Astrocyte of the cerebellum (primary cell): ENCODE measurements at regions not wholly inside any gene's neighbourhood (a gene's known extent, or its start where the extent isn't known, plus 50 kb on each side); places are given as distances from the start of the nearest gene placed in this dataset.

ENCODE experiments used
- DNase-seq: peaks from one replicate; pipeline ENCODE4 v3.0.0-alpha.2; 2011; ENCODE audit warnings: low read depth
- H3K4me3 ChIP-seq: 2 replicates; pipeline ENCODE4 v1.5.1; 2011; ENCODE audit warnings: mild to moderate bottlenecking, low read depth, low read length, moderate library complexity
- in situ Hi-C: cut with HindIII; loops from 2 replicates; pipeline ENCODE4 v1.10.0; 2017; ENCODE audit warnings: low sequenced_read_pairs
- TF ChIP-seq, protein P1 (sequence below): IDR thresholded peaks from 2 replicates; pipeline ENCODE4 v1.5.1; 2012; ENCODE audit warnings: low read length, low read depth, moderate library complexity, mild to moderate bottlenecking; ENCODE audit errors: missing control alignments

DNA sequence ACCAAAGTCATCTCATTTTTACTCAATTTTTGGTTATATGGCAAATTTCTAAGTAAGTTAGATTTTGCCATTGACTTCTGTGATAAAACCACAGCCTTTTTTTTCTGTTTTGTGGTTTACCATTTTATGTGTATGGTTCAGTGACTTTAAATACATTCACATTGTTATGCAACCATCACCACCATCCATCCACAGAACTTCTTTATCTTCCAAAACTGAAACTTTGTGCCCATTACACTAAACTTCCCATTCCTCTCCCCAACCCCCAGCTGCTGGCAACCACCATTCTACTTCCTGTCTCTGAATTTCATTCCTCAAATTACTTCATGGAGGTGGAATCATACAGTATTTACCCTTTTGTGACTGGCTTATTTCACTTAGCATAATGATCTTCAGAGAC, 280.4 kb upstream of the TCERG1L start:
- TF ChIP-seq, protein P1, sequence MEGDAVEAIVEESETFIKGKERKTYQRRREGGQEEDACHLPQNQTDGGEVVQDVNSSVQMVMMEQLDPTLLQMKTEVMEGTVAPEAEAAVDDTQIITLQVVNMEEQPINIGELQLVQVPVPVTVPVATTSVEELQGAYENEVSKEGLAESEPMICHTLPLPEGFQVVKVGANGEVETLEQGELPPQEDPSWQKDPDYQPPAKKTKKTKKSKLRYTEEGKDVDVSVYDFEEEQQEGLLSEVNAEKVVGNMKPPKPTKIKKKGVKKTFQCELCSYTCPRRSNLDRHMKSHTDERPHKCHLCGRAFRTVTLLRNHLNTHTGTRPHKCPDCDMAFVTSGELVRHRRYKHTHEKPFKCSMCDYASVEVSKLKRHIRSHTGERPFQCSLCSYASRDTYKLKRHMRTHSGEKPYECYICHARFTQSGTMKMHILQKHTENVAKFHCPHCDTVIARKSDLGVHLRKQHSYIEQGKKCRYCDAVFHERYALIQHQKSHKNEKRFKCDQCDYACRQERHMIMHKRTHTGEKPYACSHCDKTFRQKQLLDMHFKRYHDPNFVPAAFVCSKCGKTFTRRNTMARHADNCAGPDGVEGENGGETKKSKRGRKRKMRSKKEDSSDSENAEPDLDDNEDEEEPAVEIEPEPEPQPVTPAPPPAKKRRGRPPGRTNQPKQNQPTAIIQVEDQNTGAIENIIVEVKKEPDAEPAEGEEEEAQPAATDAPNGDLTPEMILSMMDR, result no peak
- no peak overlapping the region for H3K4me3 ChIP-seq
- in situ Hi-C loops, result no loop called here
- no peak for DNase-seq

DNA sequence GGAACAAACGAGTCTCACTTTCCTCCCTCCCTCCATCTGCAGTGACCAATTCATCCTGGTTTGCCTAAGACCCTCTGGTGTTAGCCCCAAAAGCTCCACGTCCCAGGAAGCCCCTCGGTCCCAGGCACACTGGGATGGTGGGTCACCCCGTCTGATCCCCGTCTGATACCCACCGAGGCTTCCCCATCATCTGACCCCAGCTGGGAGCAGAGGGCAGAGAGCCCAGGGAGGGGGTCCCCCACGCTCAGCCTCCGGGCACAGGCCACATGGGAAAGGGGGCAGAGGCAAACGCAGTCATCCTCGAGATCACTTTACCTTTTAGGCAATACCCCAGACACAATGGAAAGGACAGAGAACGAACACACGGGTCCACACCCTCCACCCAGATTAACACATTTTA, 291.6 kb upstream of the PPP2R2D start:
- in situ Hi-C loops, result no loop called here
- TF ChIP-seq, protein P1, result no peak
- no peak overlapping the region for H3K4me3 ChIP-seq
- no peak for DNase-seq

DNA sequence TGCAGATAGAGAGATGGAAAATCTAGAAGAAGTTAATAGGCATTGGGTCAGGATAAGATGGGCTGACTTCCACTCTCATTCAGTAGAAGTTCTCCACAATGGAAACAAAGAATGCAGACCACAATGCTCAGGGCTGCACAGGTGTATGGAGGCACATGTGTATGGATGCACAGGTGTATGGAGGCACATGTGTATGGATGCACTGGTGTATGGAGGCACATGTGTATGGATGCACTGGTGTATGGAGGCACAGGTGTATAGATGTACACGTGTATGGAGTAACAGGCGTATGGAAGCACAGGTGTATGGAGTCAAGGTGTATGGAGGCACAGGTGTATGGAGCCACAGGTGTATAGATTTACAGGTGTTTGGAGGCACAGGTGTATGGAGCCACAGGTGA, 285.7 kb upstream of the PPP2R2D start:
- in situ Hi-C loops, result no loop called here
- TF ChIP-seq, protein P1, result no peak
- DNase-seq, result no peak
- H3K4me3 ChIP-seq, result no peak overlapping the region

DNA sequence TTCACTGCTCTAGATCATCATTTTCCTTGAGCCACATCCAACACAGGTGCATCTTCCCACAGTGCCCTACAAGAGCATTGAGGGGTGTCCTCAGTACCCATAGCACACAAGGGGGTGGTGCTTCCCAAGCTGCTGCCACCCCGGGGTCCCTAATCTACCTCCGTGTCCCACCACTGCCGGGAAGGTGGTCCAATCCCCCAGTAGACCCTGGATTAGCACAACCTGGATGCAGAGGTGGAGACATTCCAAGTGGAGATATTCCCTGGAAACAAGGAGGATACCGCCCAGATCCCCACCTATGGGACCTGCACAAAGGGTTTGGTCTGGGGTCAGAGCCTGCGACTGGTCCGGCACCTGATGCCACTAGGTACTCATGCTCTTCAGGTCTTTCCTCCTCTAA, 284.8 kb upstream of the PPP2R2D start:
- in situ Hi-C loops, result no loop called here
- no peak overlapping the region for H3K4me3 ChIP-seq
- DNase-seq, result no peak
- TF ChIP-seq, protein P1, result no peak

DNA sequence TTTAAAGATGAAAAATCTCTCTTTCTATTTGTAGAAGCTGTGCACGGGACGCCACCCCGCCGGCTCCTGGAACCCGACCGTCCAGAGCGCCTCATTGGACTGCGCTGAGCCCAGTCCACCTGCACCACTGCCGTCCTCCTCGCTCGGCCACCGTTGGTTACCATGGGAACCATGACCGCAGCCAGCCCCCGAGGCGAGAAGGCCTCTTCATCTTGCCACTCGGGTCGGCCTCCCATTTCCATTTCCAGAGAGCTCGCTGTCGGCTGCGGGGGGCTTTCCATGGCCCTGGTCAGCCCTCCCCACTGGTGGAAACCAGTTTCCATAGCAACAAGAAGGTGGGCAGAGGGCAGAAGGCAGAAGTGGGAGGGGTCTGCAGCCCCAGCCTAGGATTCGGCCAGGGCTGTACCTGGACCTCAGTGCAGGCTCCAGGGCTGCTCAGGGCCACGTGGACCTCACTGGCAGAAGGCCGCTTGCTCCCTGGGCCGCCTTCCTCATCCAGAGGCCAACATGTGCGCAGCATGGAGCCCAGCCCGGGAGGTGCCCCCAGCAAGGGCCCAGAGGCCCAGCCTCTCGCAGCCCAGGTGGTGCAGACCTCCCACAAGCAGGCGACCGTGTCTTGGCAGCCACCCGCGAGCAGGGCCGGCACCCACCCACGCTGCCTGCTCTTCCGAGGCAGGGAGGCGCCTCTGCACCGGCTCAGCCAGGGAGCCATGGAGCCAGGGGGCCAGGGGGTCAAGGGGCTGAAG, 283.5 kb upstream of the PPP2R2D start:
- in situ Hi-C loops, result no loop called here
- no peak for DNase-seq

DNA sequence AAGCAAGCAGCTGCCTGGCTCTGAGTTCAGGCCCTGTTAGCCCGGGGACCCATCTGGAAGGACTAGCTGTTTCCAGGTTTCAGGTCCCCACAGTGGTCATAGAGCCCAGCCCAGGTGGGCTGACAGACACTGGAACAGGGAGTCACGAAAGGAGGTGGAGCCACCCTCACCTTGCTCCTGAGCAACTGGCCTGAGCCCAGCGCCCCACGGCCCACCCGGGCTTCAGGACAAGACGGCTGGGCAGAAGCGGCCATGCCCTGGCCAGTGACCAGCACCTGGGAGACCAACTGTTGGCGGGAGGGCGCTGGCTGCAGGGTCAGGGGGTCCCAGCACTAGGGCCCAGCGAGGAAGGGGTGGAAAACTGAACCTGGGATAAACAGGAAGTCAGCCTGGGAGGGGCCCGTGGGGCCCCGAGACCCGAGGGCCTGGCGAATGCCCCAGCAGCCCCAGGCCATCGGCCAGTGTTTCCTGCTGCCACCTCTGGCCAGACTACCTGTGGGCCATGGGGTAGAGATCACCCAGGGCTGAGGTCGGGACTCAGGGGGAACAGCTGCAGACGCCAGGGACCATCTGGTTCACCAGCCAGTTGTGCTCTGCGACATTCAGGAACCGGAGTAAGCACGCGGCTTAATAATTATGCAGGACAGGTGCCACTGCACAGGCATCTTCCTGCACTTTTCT, 282.1 kb upstream of the PPP2R2D start:
- H3K4me3 ChIP-seq, result no peak overlapping the region
- DNase-seq, result no peak
- TF ChIP-seq, protein P1, result no peak
- in situ Hi-C loops, result no loop called here

More for the DNA sequence above, 283.5 kb upstream of the PPP2R2D start:
- TF ChIP-seq, protein P1, result no peak
- no peak overlapping the region for H3K4me3 ChIP-seq
